ENCODE measurements at regions not wholly inside any gene's neighbourhood (a gene's known extent, or its start where the extent isn't known, plus 50 kb on each side); places are given as distances from the start of the nearest gene placed in this dataset.
"Not testable (repeated sequence)": the region's sequence is repeated elsewhere in the genome, so short reads cannot be mapped to it uniquely, and the experiment has no call there.

GRCh38 chr19:30870876-30871275 lies 478.4 kb downstream of the TSHZ3 start:
- no peak for DNase-seq (ENCODE audit: low read depth)

DNA sequence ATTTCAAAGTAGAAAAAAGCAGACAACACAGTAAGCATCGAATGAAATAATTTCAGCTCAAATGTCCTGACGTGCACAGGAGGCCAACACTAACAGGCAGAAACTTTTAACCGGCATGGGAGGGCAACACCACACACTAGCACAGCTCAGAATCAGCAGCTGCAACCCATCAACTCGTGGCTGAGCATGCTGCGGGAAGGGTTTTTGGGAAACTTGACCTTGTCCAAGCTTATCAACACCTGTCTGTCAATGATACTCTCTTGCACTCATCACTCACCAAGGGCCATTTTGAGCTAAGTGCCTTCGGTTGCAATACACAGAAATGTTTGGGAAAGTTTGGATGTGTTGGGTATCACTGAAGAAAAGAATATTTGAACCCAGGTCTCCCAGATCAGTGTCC lies 483.7 kb downstream of the TSHZ3 start:
- DNase-seq (ENCODE audit: low read depth), result no peak

- DNase-seq (ENCODE audit: low read depth), result no peak
Measured at GRCh38 chr19:30864391-30865215, 484.6 kb downstream of the TSHZ3 start.

- no peak for DNase-seq (ENCODE audit: low read depth)
Measured at GRCh38 chr19:30862876-30863275, 486.4 kb downstream of the TSHZ3 start.

GRCh38 chr19:30861919-30862318 lies 487.3 kb downstream of the TSHZ3 start:
- DNase-seq (ENCODE audit: low read depth), result no peak

- DNase-seq (ENCODE audit: low read depth), result no peak
Measured at GRCh38 chr19:30857966-30858490, 485.8 kb downstream of the ZNF536 start.

DNA sequence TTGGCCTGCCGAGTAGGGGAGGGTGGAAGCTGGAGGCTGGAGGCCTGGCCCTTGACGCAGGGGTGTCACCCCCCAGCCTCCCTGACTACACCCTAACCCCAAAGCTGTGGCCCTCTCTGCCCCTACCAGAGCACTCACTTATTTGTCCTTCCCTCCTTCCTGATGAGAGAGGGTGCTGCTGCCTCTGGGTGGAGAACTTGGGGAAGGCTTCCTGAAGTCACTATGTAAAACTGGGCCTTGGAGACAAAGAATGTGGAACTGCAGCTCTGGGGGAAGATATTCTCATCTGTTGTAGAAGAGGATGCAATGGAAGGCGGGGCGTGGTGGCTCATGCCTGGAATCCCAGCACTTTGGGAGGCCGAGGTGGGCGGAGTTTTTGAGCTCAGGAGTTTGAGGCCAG lies 485.2 kb downstream of the ZNF536 start:
- no peak for DNase-seq (ENCODE audit: low read depth)

DNA sequence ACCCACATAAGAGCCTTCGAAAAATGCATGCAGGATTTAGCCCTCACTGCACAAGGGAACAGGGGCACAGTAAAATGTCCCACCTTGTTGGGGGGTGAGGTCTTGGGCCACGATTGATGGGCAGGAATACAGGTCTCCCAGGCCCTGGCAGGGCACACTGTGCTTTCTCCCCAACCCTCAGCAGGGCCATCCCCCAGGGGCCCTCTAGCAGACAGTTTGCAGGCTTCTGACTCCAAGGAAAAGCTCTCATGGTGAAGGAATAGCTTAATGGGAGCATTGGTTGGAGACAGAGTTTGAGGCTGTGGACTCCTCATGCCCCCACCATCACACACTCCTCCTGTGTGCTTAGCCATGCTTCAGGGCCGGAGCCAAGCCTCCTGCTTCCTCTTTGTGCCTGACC lies 484.6 kb downstream of the ZNF536 start:
- DNase-seq (ENCODE audit: low read depth), result no peak

- DNase-seq (ENCODE audit: low read depth), result no peak
Measured at GRCh38 chr19:30856376-30856775, 484.2 kb downstream of the ZNF536 start.

DNA sequence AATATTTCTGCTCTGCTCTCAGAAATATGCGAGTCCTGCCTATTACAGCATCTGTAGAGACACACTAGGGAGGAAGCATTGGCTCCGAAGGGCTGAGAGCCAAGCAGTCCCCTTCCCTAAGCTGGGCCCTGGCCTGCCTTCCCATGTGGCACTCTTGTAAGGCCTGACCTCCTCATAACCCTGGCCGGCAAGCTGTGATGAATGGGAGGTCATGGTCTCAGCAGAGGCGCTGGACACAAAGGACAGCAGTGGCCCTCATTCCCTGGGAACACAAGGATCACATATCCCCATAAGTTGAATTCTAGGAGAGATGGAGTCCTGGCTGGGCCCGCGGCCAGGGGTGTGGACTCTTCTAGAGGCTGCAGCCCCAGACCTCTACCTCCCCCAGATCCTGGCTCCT lies 483.3 kb downstream of the ZNF536 start:
- DNase-seq (ENCODE audit: low read depth), result no peak

- DNase-seq (ENCODE audit: low read depth), result no peak
Measured at GRCh38 chr19:30854661-30855060, 482.5 kb downstream of the ZNF536 start.

- no peak for DNase-seq (ENCODE audit: low read depth)
Measured at GRCh38 chr19:30854207-30854606, 482.0 kb downstream of the ZNF536 start.

DNA sequence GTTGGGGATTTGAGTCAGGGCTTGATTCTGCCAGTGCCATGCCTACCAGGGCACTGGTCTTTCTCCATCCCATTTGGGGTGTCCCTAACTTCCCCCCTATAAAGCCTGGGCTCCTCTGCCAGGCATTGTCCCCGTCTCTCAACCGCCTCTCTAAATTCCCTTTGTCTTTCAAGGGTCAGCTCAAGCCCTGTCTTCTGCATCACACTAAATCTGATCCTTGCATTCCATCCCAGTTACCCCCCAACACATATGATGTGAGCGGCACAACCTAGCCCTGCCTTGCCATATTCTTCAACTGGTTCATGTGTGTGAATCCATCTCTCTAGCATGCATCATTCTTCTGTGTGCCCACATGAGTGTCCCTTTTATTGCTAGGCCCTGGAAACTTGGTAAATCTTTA lies 480.9 kb downstream of the ZNF536 start:
- no peak for DNase-seq (ENCODE audit: low read depth)

- DNase-seq (ENCODE audit: low read depth), result no peak
Measured at GRCh38 chr19:30852168-30852567, 480.0 kb downstream of the ZNF536 start.

DNA sequence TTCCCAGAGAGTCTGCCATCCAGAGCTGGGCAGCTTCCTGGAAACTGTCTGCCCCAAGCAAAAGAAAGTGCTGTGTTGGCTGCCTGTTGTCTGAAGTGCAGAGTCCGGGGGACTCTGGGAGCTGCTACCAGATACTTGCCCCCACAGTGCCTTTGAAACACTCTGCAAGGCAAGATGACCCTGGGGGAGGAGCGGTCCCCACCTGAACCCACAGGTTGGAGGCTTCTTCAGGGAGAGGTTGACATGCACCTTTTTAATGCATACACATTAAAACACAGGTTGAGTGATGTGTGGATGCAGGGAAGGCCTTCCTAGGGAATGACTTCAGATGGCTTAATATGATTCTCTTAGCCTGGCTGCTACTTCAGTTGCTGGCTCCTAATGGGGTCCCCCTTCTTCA lies 479.5 kb downstream of the ZNF536 start:
- DNase-seq (ENCODE audit: low read depth), result no peak

GRCh38 chr19:30848636-30849425 lies 476.6 kb downstream of the ZNF536 start:
- no peak for DNase-seq (ENCODE audit: low read depth)

GRCh38 chr19:30846102-30846501 lies 473.9 kb downstream of the ZNF536 start:
- DNase-seq (ENCODE audit: low read depth), result no peak

DNA sequence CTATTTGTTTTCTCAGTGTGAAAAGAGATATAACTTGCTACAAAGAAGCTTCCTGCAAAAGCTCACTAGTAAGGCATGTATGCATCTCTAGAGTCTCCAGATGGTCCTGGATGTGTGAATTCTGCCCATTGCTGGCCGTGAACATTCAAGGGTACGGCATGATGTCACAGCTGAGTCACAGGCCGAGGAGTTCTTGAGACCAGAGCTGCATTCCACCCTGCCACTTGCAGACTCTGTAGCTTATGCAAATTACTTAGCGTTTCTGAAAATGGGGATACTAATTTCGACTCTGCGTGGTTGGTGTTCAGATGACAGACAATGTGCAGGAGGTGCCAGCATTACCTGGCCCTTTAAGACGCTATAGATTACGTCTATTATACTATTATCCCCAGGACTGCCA lies 470.7 kb downstream of the ZNF536 start:
- no peak for DNase-seq (ENCODE audit: low read depth)

- no peak for DNase-seq (ENCODE audit: low read depth)
Measured at GRCh38 chr19:30841934-30842333, 469.8 kb downstream of the ZNF536 start.

DNA sequence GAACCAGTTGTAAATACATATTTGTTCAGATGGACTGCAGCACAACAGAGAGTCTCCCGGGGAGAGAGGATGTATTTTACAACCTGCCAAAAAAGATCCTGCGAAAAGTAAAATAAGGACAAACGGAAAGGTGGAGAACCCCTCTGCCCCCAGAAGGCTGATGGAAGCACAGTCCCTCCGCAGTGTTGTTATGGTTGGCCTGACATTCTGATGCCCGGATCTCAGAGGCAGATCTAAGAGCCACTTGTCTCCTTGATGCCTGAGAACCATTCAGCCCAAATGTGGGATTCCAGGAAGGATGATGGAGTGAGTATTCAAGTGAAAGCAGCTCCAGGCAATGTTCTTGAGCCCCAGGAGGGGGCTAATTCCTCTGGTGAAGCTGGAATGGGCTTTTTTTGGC lies 458.7 kb downstream of the ZNF536 start:
- no peak for DNase-seq (ENCODE audit: low read depth)

- not testable (repeated sequence) for DNase-seq (ENCODE audit: low read depth)
Measured at GRCh38 chr19:30825505-30825904, 453.3 kb downstream of the ZNF536 start.

DNA sequence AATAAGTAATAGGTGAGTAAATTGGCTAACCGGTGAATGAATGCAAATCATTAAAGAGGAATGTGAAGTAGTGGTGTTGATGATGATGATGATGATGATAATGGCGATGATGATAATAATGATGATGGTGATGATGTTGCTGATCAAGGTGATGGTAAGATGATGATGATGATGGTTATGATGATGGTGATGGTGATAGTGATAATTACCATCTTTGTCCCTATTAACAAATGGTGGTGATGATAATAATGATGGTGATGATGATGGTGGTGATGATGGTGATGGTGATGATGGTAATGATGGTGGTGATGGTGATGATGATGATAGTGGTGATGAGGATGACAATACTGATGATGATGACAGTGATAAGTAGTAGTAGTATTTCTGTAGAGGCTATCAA lies 452.6 kb downstream of the ZNF536 start:
- no peak for DNase-seq (ENCODE audit: low read depth)

DNA sequence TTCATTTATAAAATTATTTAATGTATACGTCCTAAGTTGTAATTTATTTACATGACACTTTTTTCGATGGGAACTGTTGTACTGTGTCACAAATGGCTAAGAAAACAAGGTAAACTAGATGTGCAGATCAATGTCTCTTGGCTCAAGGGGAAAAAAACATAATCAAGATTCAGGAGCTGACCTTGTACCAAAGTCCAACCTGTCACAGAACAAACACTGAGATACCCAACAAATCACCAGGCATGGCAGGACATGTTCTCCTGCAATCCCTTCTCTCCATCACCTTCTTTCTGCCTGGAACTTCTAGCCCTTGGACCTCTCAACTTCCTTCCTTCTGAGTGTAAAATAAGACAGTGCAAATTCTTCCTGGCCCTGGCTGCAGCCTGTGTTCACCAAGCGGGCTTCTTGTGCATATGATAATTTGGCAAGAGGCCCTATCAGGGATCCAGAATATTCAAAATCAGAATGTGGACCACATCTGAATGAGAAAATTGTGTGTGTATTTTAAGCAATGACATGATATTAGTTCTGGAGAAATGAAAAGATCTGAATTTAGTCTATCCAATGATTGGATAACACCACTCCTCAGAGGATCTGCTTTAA lies 445.9 kb downstream of the ZNF536 start:
- DNase-seq (ENCODE audit: low read depth), result no peak
